Inflammatory macrophage (primary cell): ENCODE measurements at regions not wholly inside any gene's neighbourhood (a gene's known extent, or its start where the extent isn't known, plus 50 kb on each side); places are given as distances from the start of the nearest gene placed in this dataset.
"Not testable (repeated sequence)": the region's sequence is repeated elsewhere in the genome, so short reads cannot be mapped to it uniquely, and the experiment has no call there.

Experiments
- DNase-seq, 2 donors: peaks; one replicate each; pipeline ENCODE4 v3.0.0-alpha.2; 2020 to 2022

GRCh38 chr2:16214391-16214790, 274.0 kb downstream of the MYCN start:
- no peak for DNase-seq

- no peak for DNase-seq
These were observed 272.0 kb downstream of the MYCN start for GRCh38 chr2:16212321-16212720.

- DNase-seq = no peak
These were observed 271.0 kb downstream of the MYCN start for GRCh38 chr2:16211341-16211740.

DNA sequence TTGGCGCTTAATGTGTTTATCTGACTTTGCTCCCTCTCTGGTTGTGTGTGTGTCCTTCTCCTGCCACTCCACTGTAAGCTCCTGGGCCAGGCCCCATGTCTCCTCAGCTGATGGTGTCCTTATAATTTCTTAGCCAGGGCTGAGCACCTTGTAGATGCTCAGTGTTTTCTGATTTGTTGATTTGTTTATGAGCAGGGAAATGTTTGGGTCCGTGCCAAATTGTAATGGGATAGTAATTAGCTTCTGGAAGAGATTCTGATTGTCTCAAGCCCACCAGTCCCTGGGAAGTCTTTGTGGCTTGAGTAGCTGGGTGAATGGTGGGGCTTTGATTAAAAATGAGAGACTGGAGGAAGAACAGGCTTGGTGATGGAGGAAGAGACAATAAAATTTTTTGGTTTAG, 270.5 kb downstream of the MYCN start:
- DNase-seq = no peak

DNA sequence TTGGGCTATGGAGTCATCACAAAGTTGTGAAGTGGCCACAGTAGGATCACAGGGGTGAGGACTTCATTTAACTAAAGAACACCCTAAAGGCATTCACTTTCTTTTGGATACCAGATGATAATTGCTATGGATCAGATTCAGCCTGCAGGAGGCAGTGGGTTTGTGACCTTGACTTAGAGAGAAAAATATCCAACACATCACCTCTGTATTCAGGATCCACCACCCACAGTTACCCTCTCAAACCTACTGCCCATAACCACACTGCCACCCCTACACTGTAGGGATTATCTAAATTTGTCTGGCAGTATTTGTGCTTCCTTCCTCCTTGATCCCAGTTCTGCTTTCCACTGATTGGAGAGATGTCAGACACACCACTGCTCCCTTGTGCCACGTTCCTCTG, 269.4 kb downstream of the MYCN start:
- no peak for DNase-seq

GRCh38 chr2:16208921-16209320, 268.6 kb downstream of the MYCN start:
- DNase-seq = no peak

- DNase-seq = no peak
These were observed 268.0 kb downstream of the MYCN start for GRCh38 chr2:16208241-16208797.

DNA sequence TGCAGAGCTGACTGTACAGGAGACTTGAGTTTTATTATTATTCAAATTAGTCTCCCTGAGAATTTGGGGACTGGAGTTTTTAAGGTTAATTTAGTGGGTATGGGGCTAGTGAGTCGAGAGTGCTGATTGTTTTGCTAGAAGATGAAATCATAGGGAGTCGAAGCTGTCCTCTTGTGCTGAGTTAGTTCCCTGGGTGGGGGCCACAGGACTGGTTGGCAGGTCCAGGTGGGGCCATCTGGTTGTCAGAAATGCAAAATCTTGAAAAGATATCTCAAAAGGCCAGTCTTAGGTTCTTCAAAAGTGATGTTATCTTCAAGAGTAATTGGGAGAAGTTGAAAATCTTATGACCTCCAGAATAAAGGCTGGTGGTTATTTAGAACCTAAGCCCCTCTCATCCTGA, 267.3 kb downstream of the MYCN start:
- DNase-seq = no peak

DNA sequence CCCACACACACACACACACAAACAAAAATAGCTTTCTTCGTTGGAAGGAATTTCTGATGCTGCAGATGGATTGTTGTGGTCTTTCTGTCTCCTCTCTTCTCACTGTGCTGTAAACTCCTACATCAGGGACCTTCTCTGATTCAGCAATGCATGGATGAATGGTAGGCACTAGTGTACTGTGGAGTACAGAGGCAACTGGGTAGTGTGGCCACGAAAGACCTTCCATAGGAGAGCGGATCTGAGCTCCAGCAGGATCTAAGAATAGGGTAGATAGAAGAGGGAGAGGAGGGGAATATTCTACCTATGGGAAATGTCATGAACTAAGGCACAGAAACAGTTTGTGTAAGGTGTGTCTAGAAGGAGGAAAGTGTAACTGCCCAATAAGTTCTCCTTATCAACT, 266.8 kb downstream of the MYCN start:
- no peak for DNase-seq

DNA sequence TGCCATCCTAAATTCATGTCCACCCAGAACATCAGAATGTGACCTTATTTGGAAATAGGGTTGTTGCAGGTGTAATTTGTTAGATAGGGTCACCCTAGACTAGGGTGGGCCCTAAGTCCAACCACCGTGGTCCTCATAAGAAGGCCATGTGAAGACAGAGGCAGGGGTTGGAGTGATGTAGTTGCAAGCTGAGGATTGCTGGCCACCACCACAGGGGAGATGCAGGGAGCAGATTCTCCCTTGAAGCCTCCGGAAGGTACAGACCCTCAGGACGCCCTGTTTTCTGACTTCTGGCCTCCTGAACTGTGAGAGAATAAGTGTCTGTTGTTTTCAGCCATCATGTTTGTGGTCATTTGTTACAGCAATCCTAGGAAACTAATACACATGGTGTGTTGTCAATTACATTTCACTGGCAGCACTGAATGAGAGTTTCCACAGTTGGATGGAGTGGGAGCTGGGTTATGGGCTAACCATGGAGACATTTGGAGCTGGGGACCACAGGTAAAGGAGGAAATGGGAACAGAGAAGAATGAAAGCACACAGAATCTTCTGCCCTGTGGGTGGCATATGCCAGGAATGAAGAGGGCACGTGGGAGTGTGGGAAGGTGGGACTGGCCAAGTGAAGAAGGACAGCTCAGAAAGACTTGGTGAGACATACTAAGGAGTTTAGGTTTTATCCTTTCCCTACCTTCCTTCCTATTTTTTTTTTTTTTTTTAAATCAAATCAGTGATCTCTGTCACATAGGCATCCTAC, 266.0 kb downstream of the MYCN start:
- no peak for DNase-seq

DNA sequence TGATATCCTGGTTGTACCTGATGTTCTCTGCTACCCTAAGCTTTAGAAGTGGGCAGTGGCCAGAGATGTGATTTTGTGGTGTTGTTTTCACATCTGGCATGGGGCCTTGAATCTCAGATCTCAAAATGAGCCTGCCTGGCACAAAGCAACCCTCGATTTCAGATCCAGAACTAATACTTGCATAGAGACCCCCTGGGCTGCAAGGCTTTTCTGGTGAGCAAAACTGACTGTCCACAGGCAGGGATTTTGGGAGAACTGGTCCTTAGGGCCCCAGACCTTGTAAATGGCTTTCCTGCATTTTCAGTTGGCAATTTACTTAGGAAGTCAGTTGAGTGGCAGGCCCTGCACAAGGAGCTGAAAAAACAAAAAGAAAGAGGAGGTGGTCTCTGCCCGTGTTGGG, 265.3 kb downstream of the MYCN start:
- DNase-seq = no peak

DNA sequence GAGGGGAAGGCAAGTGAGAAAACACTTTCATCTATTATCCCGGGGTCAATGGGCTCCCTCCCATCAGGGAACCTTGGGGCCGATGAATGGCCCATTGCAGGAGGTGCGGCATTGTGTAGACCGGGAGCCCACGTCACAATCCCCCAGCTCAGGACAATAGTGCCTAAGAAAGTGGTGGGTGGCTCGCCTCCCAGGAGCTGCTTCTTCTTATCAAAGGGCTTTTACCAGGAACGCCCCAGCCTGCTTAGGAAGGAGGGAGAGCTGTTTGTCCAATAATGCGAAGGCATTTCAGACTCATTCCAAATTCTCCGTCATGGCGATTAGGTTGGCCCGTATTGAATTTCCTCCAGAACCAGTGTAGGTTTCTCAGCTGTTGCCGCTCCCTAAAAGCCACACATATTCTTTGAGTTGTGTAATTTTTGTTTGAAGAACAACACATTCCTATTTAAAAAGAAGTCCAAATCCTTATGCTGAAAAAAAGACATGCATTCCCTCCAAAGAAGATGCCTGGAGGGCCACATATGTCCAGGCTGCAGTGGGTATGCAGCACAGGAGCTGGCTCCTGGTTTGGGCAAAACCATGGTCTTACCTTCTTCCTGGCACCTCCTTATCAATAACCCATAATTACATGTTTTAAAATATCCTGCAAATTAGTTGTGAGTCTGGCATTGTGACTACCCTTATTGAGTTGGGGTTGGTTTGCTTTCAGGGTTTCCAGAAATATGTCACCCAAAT, 264.7 kb downstream of the MYCN start:
- DNase-seq = no peak

DNA sequence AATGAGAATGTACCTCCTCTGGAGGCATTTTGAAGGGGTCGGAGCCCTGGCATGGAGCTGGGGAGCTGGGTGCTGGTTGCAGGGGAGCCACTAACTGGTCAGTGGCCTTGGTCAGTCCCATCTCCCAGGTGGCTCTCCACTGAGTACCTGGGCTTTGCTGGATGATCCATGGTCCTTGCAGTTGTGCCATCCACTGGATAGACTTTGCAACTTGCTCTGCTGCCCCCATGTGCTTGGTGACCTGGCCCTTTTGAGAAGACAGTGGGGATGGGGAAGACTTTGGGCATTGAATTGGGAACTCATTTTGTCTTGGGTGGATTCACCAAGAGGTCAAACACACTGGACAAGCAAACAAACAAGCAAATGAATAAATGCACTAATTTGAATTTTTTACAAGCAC, 263.9 kb downstream of the MYCN start:
- no peak for DNase-seq

- DNase-seq = no peak
These were observed 263.3 kb downstream of the MYCN start for GRCh38 chr2:16203691-16204090.

GRCh38 chr2:16203069-16203468, 262.7 kb downstream of the MYCN start:
- no peak for DNase-seq

- DNase-seq = no peak
These were observed 262.1 kb downstream of the MYCN start for GRCh38 chr2:16202266-16203020.

- DNase-seq = no peak
These were observed 261.5 kb downstream of the MYCN start for GRCh38 chr2:16201848-16202247.

- no peak for DNase-seq
These were observed 260.3 kb downstream of the MYCN start for GRCh38 chr2:16200554-16201193.

GRCh38 chr2:16199882-16200553, 259.7 kb downstream of the MYCN start:
- no peak for DNase-seq

GRCh38 chr2:16199241-16199640, 258.9 kb downstream of the MYCN start:
- DNase-seq = not testable (repeated sequence)

GRCh38 chr2:16198166-16198912, 258.0 kb downstream of the MYCN start:
- no peak for DNase-seq
